Hepatocyte (in vitro differentiated cells): ENCODE measurements at regions not wholly inside any gene's neighbourhood (a gene's known extent, or its start where the extent isn't known, plus 50 kb on each side); places are given as distances from the start of the nearest gene placed in this dataset.

Experiments used
- DNase-seq: peaks from one replicate; pipeline ENCODE4 v3.0.0-alpha.2; 2016; ENCODE audit warnings: low spot score
- H2AFZ ChIP-seq: fragments of 200-600 bp; sonication (generic); 2 replicates; pipeline ENCODE4 v1.6.0; 2016; ENCODE audit warnings: antibody characterized with exemption, mild to moderate bottlenecking
- H3K27ac ChIP-seq: fragments of 200-600 bp; sonication (generic); 2 replicates; pipeline ENCODE4 v1.5.1; 2016; ENCODE audit warnings: mild to moderate bottlenecking
- H3K27me3 ChIP-seq: fragments of 200-600 bp; sonication (generic); 2 replicates; pipeline ENCODE4 v1.6.1; 2016
- H3K36me3 ChIP-seq: fragments of 200-600 bp; sonication (generic); replicated peaks from 2 replicates; pipeline ENCODE4 v1.5.1; 2016; ENCODE audit warnings: low read depth; ENCODE audit not compliant: insufficient read depth
- H3K4me1 ChIP-seq: fragments of 200-600 bp; sonication (generic); 2 replicates; pipeline ENCODE4 v1.5.1; 2016; ENCODE audit warnings: mild to moderate bottlenecking, moderate library complexity; ENCODE audit not compliant: insufficient read depth
- H3K4me2 ChIP-seq: fragments of 200-600 bp; sonication (generic); 2 replicates; pipeline ENCODE4 v1.6.0; 2016
- H3K4me3 ChIP-seq: fragments of 200-600 bp; sonication (generic); 2 replicates; pipeline ENCODE4 v1.5.1; 2016; ENCODE audit warnings: mild to moderate bottlenecking
- H3K79me2 ChIP-seq: fragments of 200-600 bp; sonication (generic); 2 replicates; pipeline ENCODE4 v1.6.0; 2017; ENCODE audit warnings: mild to moderate bottlenecking
- H3K9me2 ChIP-seq: fragments of 200-600 bp; sonication (generic); replicated peaks from 2 replicates; pipeline ENCODE4 v1.6.0; 2017; ENCODE audit warnings: mild to moderate bottlenecking; ENCODE audit not compliant: insufficient read depth
- H3K9me3 ChIP-seq: fragments of 200-600 bp; sonication (generic); 2 replicates; pipeline ENCODE4 v1.5.1; 2016; ENCODE audit warnings: low read depth, mild to moderate bottlenecking
- H4K20me1 ChIP-seq: fragments of 200-600 bp; sonication (generic); 2 replicates; pipeline ENCODE4 v1.6.0; 2016; ENCODE audit warnings: mild to moderate bottlenecking; ENCODE audit not compliant: insufficient read depth, poor library complexity, severe bottlenecking
- EZH2 ChIP-seq: fragments of 200-600 bp; sonication (generic); IDR thresholded peaks from 2 replicates; pipeline ENCODE4 v1.6.1; 2016; ENCODE audit warnings: antibody characterized with exemption, mild to moderate bottlenecking, borderline replicate concordance
- EZH2phosphoT487 ChIP-seq: fragments of 200-600 bp; sonication (generic); IDR thresholded peaks from one replicate; pipeline ENCODE4 v1.6.1; 2018; ENCODE audit warnings: antibody characterized with exemption, mild to moderate bottlenecking, low read depth, moderate library complexity; ENCODE audit not compliant: unreplicated experiment, severe bottlenecking
- WGBS: methylation state at CpG from one replicate; pipeline ENCODE4 v1.1.6; 2016; ENCODE audit warnings: low lambda C conversion rate; ENCODE audit errors: missing lambda C conversion rate; 5-methylcytosine and 5-hydroxymethylcytosine counted together
- TF ChIP-seq, protein P1 (sequence below): fragments of 200-600 bp; sonication (generic); IDR thresholded peaks from 2 replicates; pipeline ENCODE4 v1.5.1; 2016; ENCODE audit warnings: antibody characterized with exemption, mild to moderate bottlenecking; ENCODE audit not compliant: poor library complexity

DNA sequence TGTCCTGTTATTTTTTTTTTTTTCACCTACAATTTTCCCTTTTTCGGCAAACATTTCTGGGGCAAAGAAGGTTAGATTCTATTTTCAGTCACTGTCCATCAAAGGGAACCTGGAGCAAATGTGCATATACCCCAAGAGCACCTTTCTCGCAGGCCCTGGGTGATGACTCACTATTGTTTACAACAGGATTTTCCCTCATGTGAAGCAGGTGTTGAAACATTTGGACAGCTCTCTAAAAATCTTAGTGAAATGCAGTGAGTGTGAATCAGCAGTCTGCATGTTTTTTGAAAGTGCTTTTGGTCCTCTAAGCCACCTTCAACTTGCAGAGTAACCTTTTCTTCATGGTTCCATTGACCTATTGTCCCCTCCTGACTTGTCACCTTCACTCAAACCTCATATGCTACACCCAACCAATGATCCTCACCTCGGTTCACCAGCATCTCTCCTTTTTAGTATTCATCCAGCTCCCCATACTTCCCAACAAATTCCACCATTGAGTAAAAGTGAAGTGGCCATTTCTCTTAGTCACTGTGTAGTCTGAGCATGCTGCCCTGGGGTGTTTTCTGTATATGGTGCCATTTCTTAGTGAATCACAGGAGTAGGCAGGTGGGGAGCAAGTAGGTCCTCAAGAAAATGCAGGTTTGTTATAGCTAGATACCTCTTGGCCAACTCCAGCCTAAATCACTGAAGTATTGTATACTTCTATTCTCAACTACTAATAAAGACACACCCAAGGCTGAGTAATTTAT, 260.2 kb downstream of the BMP4 start:
- peak; percentile 40 for DNase-seq
- Histone ChIP-seq H3K4me1 (no peaks in the 10 kb centered on the region), H3K9me2 (no peaks in the 10 kb centered on the region), H3K27ac (no peak overlapping the region), H3K36me3 (no peaks in the 10 kb centered on the region), H3K27me3 (no peaks in the 10 kb centered on the region), H2AFZ (no peak overlapping the region), H3K79me2 (no peaks in the 10 kb centered on the region), H4K20me1 (no peaks in the 10 kb centered on the region), H3K4me2 (no peak overlapping the region), H3K9me3 (no peaks in the 10 kb centered on the region), H3K4me3 (no peak overlapping the region)
- TF ChIP-seq, protein P1, sequence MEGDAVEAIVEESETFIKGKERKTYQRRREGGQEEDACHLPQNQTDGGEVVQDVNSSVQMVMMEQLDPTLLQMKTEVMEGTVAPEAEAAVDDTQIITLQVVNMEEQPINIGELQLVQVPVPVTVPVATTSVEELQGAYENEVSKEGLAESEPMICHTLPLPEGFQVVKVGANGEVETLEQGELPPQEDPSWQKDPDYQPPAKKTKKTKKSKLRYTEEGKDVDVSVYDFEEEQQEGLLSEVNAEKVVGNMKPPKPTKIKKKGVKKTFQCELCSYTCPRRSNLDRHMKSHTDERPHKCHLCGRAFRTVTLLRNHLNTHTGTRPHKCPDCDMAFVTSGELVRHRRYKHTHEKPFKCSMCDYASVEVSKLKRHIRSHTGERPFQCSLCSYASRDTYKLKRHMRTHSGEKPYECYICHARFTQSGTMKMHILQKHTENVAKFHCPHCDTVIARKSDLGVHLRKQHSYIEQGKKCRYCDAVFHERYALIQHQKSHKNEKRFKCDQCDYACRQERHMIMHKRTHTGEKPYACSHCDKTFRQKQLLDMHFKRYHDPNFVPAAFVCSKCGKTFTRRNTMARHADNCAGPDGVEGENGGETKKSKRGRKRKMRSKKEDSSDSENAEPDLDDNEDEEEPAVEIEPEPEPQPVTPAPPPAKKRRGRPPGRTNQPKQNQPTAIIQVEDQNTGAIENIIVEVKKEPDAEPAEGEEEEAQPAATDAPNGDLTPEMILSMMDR: no peak
- TF ChIP-seq EZH2phosphoT487 (no peak), EZH2 (no peak)
- 79% methylated on average over 3 of the region's 3 CpGs for WGBS

DNA sequence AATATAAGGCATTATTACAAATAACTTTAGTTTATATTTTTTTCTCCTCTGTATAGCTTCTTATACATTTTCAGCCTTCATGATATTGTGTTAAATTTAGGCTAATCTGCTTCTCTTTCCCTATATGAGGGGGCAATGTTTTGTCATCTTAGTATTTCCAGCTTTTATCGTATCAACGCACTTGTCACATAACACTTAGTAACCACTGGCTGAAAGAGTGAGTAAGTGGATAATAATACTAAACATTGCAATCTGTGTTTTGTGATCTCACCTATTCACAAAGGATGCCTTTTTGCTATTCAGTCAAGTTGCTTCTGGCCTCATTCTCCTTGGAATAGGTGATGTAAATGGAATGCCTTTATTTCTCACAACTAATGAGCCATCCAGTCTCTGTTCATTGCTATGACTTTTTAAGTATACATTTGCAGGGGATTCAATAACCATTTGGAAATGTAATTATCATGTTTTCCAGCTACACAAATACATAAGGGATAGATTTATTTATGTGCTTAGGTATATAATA, 260.9 kb downstream of the BMP4 start:
- H4K20me1 ChIP-seq: no peaks in the 10 kb centered on the region
- no peak overlapping the region for H3K27ac ChIP-seq
- no peaks in the 10 kb centered on the region for H3K27me3 ChIP-seq
- H3K4me1 ChIP-seq: no peaks in the 10 kb centered on the region
- no peaks in the 10 kb centered on the region for H3K9me2 ChIP-seq
- no peak overlapping the region for H2AFZ ChIP-seq
- no peak for DNase-seq
- no peaks in the 10 kb centered on the region for H3K79me2 ChIP-seq
- TF ChIP-seq, protein P1: no peak
- TF ChIP-seq EZH2 (no peak), EZH2phosphoT487 (no peak)
- no peaks in the 10 kb centered on the region for H3K36me3 ChIP-seq
- no peak overlapping the region for H3K4me2 ChIP-seq
- 87% methylated on average over 2 of the region's 2 CpGs for WGBS
- H3K9me3 ChIP-seq: no peaks in the 10 kb centered on the region
- H3K4me3 ChIP-seq: no peak overlapping the region

DNA sequence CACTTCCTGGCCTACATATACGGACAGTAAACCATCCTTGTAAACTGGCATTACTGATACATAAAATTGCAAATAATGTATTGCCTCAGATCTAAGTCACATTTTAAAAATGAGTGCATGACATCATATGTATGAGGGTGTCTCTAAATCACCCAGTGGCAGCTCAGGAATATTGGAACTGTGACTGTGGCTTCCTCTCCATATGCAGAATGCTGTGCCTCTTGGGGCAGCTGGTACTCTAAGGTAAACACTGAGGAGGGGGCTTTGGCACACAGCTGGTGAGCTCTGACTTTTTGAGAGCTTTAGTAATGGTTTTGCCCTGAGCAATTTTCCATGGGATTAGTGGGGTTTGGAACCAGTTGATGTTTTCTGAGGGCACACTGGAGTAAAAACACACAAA, 263.7 kb downstream of the BMP4 start:
- peak overlapping the region; percentile 24 for H3K27ac ChIP-seq
- H3K36me3 ChIP-seq: no peaks in the 10 kb centered on the region
- no peaks in the 10 kb centered on the region for H3K27me3 ChIP-seq
- H3K9me3 ChIP-seq: no peaks in the 10 kb centered on the region
- 73% methylated on average over 1 of the region's 1 CpG for WGBS
- no peak overlapping the region for H3K4me2 ChIP-seq
- no peak overlapping the region for H3K4me3 ChIP-seq
- H2AFZ ChIP-seq: no peak overlapping the region
- TF ChIP-seq EZH2phosphoT487 (no peak), EZH2 (no peak)
- TF ChIP-seq, protein P1: no peak
- DNase-seq: peak; percentile 15
- H3K4me1 ChIP-seq: no peaks in the 10 kb centered on the region
- no peaks in the 10 kb centered on the region for H3K79me2 ChIP-seq
- no peaks in the 10 kb centered on the region for H4K20me1 ChIP-seq
- H3K9me2 ChIP-seq: no peaks in the 10 kb centered on the region
